ENCODE measurements at regions not wholly inside any gene's neighbourhood (a gene's known extent, or its start where the extent isn't known, plus 50 kb on each side); places are given as distances from the start of the nearest gene placed in this dataset.

GRCh38 chr5:35297755-35298154 is 67.5 kb upstream of the PRLR start:
- TF ChIP-seq CTCF (IDR thresholded peaks at IDR 0.05; ENCODE audit: insufficient read depth, low read length, poor library complexity, severe bottlenecking): no peak
- TF ChIP-seq EZH2phosphoT487 (conservative IDR thresholded peaks at IDR 0.05; ENCODE audit: low read length): no peak
